Keratinocyte (primary cell): ENCODE measurements at regions not wholly inside any gene's neighbourhood (a gene's known extent, or its start where the extent isn't known, plus 50 kb on each side); places are given as distances from the start of the nearest gene placed in this dataset.

Experiments used
- CTCF ChIP-seq, 3 experiments: IDR thresholded peaks in 1 of 3; conservative IDR thresholded peaks in 1 of 3; optimal IDR thresholded peaks in 1 of 3; 2 replicates in 2 of 3; 3 replicates in 1 of 3; pipeline versions ENCODE3 to v1.5.1; 2011; ENCODE audit warnings: low read length in 3 of 3, mild to moderate bottlenecking in 3 of 3, moderate library complexity in 2 of 3, control low read depth in 1 of 3, inconsistent platforms in 1 of 3; ENCODE audit not compliant: insufficient read depth in 2 of 3; ENCODE audit errors: extremely low read depth in 1 of 3
- EZH2 ChIP-seq: IDR thresholded peaks from one replicate; pipeline ENCODE4 v1.6.1; 2012; ENCODE audit warnings: inconsistent platforms, mild to moderate bottlenecking, low read length, moderate library complexity

DNA sequence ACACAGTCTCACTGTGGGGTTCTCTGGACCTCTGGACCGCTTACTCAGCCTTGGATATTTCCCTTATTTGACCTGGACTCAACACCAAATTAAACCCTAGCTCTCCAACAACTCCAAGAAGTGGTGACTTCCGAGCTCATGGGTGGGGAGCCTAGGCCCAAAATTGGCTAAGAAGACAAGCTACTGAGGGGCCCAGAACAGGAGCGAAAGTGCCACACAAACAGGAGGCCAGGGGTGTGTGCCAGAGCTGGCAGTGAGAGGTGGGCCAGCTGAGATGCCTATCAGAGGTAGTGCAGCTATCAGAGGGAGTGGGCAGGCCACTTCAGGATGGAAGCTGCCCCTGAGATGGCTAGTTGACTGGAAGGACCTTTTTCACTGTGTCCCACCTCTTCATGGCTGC, 151.1 kb upstream of the PRR20G start:
- no peak for TF ChIP-seq CTCF (optimal IDR thresholded peaks at IDR 0.05 in 1 of 3, IDR thresholded peaks at IDR 0.05 in 1 of 3, conservative IDR thresholded peaks at IDR 0.05 in 1 of 3; ENCODE audit: extremely low read depth in 1 of 3, insufficient read depth in 2 of 3, low read length in 3 of 3)
- TF ChIP-seq EZH2, result no peak
